Dendritic cell treated with granulocyte-macrophage colony-stimulating factor and Interleukin-4, amounts not matched to agents 40 ng/mL and 50 ng/mL, for 4 days (primary cell): ENCODE measurements at regions not wholly inside any gene's neighbourhood (a gene's known extent, or its start where the extent isn't known, plus 50 kb on each side); places are given as distances from the start of the nearest gene placed in this dataset.
"Not testable (repeated sequence)": the region's sequence is repeated elsewhere in the genome, so short reads cannot be mapped to it uniquely, and the experiment has no call there.

Source experiments
- H3K27ac Mint-ChIP-seq: one replicate; pipeline ENCODE4 v1.8.0; 2022; ENCODE audit warnings: mild to moderate bottlenecking, mixed read lengths
- H3K27me3 Mint-ChIP-seq: one replicate; pipeline ENCODE4 v1.8.0; 2022; ENCODE audit warnings: mild to moderate bottlenecking, mixed read lengths
- H3K36me3 Mint-ChIP-seq: one replicate; pipeline ENCODE4 v1.8.0; 2022; ENCODE audit warnings: low read depth, mixed read lengths
- H3K4me1 Mint-ChIP-seq: one replicate; pipeline ENCODE4 v1.8.0; 2022; ENCODE audit warnings: low read depth, mixed read lengths
- H3K4me3 Mint-ChIP-seq: one replicate; pipeline ENCODE4 v1.8.0; 2022; ENCODE audit warnings: mild to moderate bottlenecking, moderate library complexity, mixed read lengths
- H3K9me3 Mint-ChIP-seq: one replicate; pipeline ENCODE4 v1.8.0; 2022; ENCODE audit warnings: mixed read lengths
- intact Hi-C: fragments of 100-400 bp; cut with micrococcal nuclease; formaldehyde crosslinking; loops from one replicate; pipeline ENCODE4 v1.15.0; 2022

- Mint-ChIP-seq H3K27me3 (peaks cover 4% of the 10 kb centered on the region), H3K4me3 (no peak overlapping the region), H3K4me1 (no peaks in the 10 kb centered on the region), H3K36me3 (no peaks in the 10 kb centered on the region), H3K27ac (no peak overlapping the region), H3K9me3 (no peaks in the 10 kb centered on the region)
- intact Hi-C loops = no loop called here
These were observed 369.3 kb downstream of the VRK1 start for GRCh38 chr14:97166497-97166896.

DNA sequence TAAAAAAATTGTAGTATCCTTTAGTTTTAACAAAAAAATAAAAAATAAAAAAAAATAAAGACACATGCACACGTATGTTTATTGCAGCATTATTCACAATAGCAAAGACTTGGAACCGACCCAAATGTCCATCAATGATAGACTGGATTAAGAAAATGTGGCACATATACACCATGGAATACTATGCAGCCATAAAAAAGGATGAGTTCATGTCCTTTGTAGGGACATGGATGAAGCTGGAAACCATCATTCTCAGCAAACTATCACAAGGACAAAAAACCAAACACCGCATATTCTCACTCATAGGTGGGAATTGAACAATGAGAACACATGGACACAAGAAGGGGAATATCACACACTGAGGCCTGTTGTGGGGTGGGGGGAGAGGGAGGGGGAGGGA, 370.4 kb downstream of the VRK1 start:
- H3K9me3 Mint-ChIP-seq, H3K27me3 Mint-ChIP-seq, H3K36me3 Mint-ChIP-seq, H3K27ac Mint-ChIP-seq, intact Hi-C loops, H3K4me3 Mint-ChIP-seq, H3K4me1 Mint-ChIP-seq: not testable (repeated sequence)

- no peaks in the 10 kb centered on the region for H3K9me3 Mint-ChIP-seq
- intact Hi-C loops = no loop called here
- peaks cover 2% of the 10 kb centered on the region for H3K27me3 Mint-ChIP-seq
- H3K4me3 Mint-ChIP-seq = no peak overlapping the region
- H3K27ac Mint-ChIP-seq = no peak overlapping the region
- H3K36me3 Mint-ChIP-seq = no peaks in the 10 kb centered on the region
- H3K4me1 Mint-ChIP-seq = no peaks in the 10 kb centered on the region
These were observed 375.5 kb downstream of the VRK1 start for GRCh38 chr14:97172644-97173043.

- intact Hi-C loops = no loop called here
- no peaks in the 10 kb centered on the region for H3K36me3 Mint-ChIP-seq
- no peak overlapping the region for H3K27ac Mint-ChIP-seq
These were observed 379.8 kb downstream of the VRK1 start for GRCh38 chr14:97177016-97177415.

DNA sequence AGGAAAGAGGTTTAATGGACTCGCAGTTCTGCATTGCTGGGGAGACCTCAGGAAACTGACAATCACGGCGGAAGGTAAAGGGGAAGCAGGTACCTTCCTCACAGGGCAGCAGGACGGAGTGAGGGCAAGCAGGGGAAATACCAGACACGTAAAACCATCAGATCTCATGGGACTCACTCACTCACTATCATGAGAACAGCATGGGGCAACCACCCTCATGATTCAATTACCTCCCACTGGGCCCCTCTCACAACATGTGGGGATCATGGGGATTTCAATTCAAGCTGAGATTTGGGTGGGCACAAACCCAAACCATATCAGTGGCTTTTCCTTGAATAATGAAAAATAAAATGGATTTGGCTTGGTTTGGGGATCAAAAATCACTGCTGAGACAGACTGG, 380.5 kb downstream of the VRK1 start:
- peaks cover 13% of the 10 kb centered on the region for H3K9me3 Mint-ChIP-seq
- H3K36me3 Mint-ChIP-seq = no peaks in the 10 kb centered on the region
- intact Hi-C loops = no loop called here
- peaks cover 6% of the 10 kb centered on the region for H3K27me3 Mint-ChIP-seq
- no peak overlapping the region for H3K4me3 Mint-ChIP-seq
- no peaks in the 10 kb centered on the region for H3K4me1 Mint-ChIP-seq
- no peak overlapping the region for H3K27ac Mint-ChIP-seq

More at GRCh38 chr14:97177016-97177415, 379.8 kb downstream of the VRK1 start:
- Mint-ChIP-seq H3K27me3 (peaks cover 6% of the 10 kb centered on the region), H3K4me3 (no peak overlapping the region), H3K4me1 (no peaks in the 10 kb centered on the region), H3K9me3 (peaks cover 13% of the 10 kb centered on the region)

DNA sequence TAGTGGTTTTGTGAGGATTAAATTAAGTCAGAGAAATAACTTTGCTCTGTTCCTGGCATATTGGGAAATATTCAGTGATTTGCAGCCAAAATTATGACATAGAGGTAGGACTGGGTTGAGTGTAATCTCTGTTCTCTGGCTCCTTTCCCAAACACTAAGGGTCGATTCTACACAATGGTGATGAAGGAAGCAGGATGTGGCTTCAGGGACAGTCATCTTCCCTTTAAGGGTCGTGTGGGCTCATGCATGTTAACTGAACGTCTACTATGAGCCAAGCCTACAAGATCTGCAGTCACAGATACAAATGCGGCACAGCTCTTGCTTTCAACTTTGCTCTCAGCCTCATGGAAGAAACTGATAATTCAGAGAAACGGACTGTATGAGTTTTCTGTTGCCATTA, 381.6 kb downstream of the VRK1 start:
- H3K27me3 Mint-ChIP-seq = peaks cover 6% of the 10 kb centered on the region
- H3K27ac Mint-ChIP-seq = no peak overlapping the region
- no peak overlapping the region for H3K4me3 Mint-ChIP-seq
- intact Hi-C loops = no loop called here
- no peaks in the 10 kb centered on the region for H3K36me3 Mint-ChIP-seq
- no peaks in the 10 kb centered on the region for H3K4me1 Mint-ChIP-seq
- peaks cover 13% of the 10 kb centered on the region for H3K9me3 Mint-ChIP-seq

- intact Hi-C loops = no loop called here
- H3K27ac Mint-ChIP-seq = no peak overlapping the region
- H3K27me3 Mint-ChIP-seq = peaks cover 6% of the 10 kb centered on the region
- peaks cover 13% of the 10 kb centered on the region for H3K9me3 Mint-ChIP-seq
- H3K4me3 Mint-ChIP-seq = no peak overlapping the region
- H3K4me1 Mint-ChIP-seq = no peaks in the 10 kb centered on the region
- H3K36me3 Mint-ChIP-seq = no peaks in the 10 kb centered on the region
These were observed 382.4 kb downstream of the VRK1 start for GRCh38 chr14:97179573-97179972.

GRCh38 chr14:97180304-97181200, 383.4 kb downstream of the VRK1 start:
- H3K27ac Mint-ChIP-seq = no peak overlapping the region

GRCh38 chr14:97185186-97185585, 388.0 kb downstream of the VRK1 start:
- no peaks in the 10 kb centered on the region for H3K4me1 Mint-ChIP-seq
- peaks cover 9% of the 10 kb centered on the region for H3K27me3 Mint-ChIP-seq
- peaks cover 13% of the 10 kb centered on the region for H3K9me3 Mint-ChIP-seq
- no peak overlapping the region for H3K4me3 Mint-ChIP-seq
- no peak overlapping the region for H3K27ac Mint-ChIP-seq
- H3K36me3 Mint-ChIP-seq = no peaks in the 10 kb centered on the region
- intact Hi-C loops = no loop called here

More at GRCh38 chr14:97180304-97181200, 383.4 kb downstream of the VRK1 start:
- Mint-ChIP-seq H3K4me3 (no peak overlapping the region), H3K9me3 (peaks cover 13% of the 10 kb centered on the region), H3K27me3 (peaks cover 6% of the 10 kb centered on the region), H3K36me3 (no peaks in the 10 kb centered on the region), H3K4me1 (no peaks in the 10 kb centered on the region)
- intact Hi-C loops = no loop called here

DNA sequence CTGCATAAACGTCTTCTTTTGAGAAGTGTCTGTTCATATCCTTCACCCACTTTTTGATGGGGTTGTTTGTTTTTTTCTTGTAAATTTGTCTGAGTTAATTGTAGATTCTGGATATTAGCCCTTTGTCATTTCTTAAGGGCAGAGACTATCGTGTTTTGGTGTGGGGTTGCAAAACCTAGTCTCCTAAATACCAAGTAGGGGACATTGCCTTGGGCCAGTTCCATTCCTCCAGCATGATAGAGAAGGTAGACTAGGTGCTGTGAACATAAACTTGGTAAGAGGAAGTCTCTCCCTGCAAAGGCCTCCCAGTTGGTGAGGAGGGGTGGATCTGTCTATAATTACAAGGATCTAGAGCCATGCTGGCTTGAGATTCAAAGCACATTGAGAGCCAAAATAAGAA, 390.7 kb downstream of the VRK1 start:
- Mint-ChIP-seq H3K27me3 (peaks cover 9% of the 10 kb centered on the region), H3K4me1 (no peaks in the 10 kb centered on the region), H3K27ac (no peak overlapping the region), H3K36me3 (no peaks in the 10 kb centered on the region), H3K9me3 (no peaks in the 10 kb centered on the region), H3K4me3 (no peak overlapping the region)
- intact Hi-C loops = no loop called here

DNA sequence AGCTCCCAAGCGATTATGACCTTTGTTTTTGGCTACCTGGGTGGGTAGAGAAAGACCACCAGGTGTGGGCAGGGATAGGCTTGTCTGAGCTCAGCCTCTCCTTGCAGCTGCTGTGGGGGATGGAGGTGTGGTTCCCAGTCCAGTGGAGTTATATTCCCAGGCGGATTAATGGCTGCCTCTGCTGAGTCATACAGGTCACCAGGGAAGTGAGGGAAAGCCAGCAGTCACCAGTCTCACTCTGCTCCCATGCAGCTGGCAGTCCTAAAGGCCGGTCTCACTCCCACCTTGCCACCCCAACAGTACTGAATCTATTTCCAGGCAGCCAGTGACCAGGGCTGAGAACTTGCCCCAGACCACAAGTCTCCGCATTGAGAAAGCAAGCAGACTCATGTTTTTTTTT, 399.2 kb downstream of the VRK1 start:
- Mint-ChIP-seq H3K4me3 (no peak overlapping the region), H3K27me3 (no peaks in the 10 kb centered on the region), H3K9me3 (peaks cover 29% of the 10 kb centered on the region), H3K36me3 (no peaks in the 10 kb centered on the region), H3K27ac (no peak overlapping the region), H3K4me1 (no peaks in the 10 kb centered on the region)
- intact Hi-C loops = no loop called here

DNA sequence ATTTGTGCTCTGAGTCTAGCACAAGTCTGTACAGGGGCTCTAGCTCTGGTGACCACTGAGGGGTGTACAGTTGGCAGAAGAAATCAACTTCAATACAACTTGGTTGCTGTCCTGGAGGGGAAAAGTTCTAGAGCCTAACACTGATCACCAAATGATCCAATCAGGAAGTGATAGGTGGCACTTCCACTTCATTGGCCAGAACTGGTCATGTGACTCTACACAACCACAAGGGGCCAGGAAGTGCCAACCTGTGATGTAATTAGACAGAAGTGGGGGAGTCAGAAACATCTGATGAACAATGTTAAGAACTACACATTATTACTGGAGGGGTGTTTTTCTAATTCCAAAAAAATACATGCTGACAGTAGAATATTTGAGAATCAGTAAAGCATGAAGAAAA, 401.6 kb downstream of the VRK1 start:
- Mint-ChIP-seq H3K9me3 (peaks cover 27% of the 10 kb centered on the region), H3K27ac (no peak overlapping the region), H3K4me3 (no peak overlapping the region), H3K27me3 (peaks cover 2% of the 10 kb centered on the region), H3K36me3 (no peaks in the 10 kb centered on the region), H3K4me1 (no peaks in the 10 kb centered on the region)
- intact Hi-C loops = no loop called here

GRCh38 chr14:97200245-97200644, 403.1 kb downstream of the VRK1 start:
- no peak overlapping the region for H3K27ac Mint-ChIP-seq

DNA sequence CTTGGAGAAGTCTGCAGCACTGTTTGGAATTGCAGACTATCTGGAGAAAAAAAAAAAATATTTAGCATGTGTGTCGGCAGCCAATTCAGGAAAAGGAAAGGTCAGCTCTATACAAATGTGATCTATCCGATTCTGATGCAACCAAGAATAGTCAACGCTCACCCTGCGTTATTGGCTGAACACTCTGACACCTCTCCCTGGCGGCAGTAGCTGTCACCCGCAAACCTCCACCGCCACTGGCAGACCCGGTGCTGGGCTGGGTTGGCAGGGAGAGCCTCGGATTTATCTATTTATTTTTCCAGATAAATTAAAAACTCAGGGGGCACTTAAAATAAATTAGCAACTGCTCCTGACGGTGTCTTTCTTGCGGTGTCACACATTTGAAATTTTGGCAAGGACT, 409.7 kb downstream of the VRK1 start:
- H3K9me3 Mint-ChIP-seq = no peaks in the 10 kb centered on the region
- intact Hi-C loops = no loop called here
- H3K36me3 Mint-ChIP-seq = no peaks in the 10 kb centered on the region
- H3K4me1 Mint-ChIP-seq = no peaks in the 10 kb centered on the region
- H3K27ac Mint-ChIP-seq = no peak overlapping the region
- H3K4me3 Mint-ChIP-seq = no peak overlapping the region
- H3K27me3 Mint-ChIP-seq = peaks cover 5% of the 10 kb centered on the region

More at GRCh38 chr14:97200245-97200644, 403.1 kb downstream of the VRK1 start:
- Mint-ChIP-seq H3K27me3 (peaks cover 5% of the 10 kb centered on the region), H3K4me1 (no peaks in the 10 kb centered on the region), H3K4me3 (no peak overlapping the region), H3K36me3 (no peaks in the 10 kb centered on the region), H3K9me3 (peaks cover 13% of the 10 kb centered on the region)
- intact Hi-C loops = no loop called here

DNA sequence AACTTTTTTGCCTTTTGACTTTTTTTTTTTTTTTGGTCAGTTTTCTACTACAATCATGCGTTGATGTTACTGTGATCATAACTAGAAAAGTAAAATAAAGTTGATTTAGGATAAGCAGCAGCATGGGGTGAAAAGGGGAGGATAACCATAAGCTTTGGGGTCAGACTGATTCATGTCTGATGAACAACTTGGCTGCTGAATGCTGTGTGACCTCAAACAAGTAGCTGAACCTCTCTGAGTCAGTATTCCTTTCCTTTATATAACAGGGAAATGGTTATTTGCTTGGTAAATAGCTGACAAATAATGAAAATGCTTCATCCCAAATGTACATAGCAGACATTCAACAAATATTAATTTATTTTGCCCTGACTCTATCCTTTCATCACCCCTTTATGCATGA, 413.0 kb downstream of the VRK1 start:
- H3K4me1 Mint-ChIP-seq = no peaks in the 10 kb centered on the region
- H3K4me3 Mint-ChIP-seq = no peak overlapping the region
- H3K27ac Mint-ChIP-seq = no peak overlapping the region
- intact Hi-C loops = no loop called here
- no peaks in the 10 kb centered on the region for H3K36me3 Mint-ChIP-seq
- no peaks in the 10 kb centered on the region for H3K27me3 Mint-ChIP-seq
- no peaks in the 10 kb centered on the region for H3K9me3 Mint-ChIP-seq
